Activated CD4-positive, alpha-beta T cell treated with anti-CD3 and anti-CD28 coated beads, Interleukin-2, amount 50 U/mL, for 24 hours (primary cell): ENCODE measurements at regions not wholly inside any gene's neighbourhood (a gene's known extent, or its start where the extent isn't known, plus 50 kb on each side); places are given as distances from the start of the nearest gene placed in this dataset.
"Not testable (repeated sequence)": the region's sequence is repeated elsewhere in the genome, so short reads cannot be mapped to it uniquely, and the experiment has no call there.

ENCODE experiments used
- DNase-seq, 2 donors: peaks; one replicate each; pipeline ENCODE4 v3.0.0-alpha.2; 2020; ENCODE audit warnings: low read depth in 1 of 2, low spot score in 1 of 2

DNA sequence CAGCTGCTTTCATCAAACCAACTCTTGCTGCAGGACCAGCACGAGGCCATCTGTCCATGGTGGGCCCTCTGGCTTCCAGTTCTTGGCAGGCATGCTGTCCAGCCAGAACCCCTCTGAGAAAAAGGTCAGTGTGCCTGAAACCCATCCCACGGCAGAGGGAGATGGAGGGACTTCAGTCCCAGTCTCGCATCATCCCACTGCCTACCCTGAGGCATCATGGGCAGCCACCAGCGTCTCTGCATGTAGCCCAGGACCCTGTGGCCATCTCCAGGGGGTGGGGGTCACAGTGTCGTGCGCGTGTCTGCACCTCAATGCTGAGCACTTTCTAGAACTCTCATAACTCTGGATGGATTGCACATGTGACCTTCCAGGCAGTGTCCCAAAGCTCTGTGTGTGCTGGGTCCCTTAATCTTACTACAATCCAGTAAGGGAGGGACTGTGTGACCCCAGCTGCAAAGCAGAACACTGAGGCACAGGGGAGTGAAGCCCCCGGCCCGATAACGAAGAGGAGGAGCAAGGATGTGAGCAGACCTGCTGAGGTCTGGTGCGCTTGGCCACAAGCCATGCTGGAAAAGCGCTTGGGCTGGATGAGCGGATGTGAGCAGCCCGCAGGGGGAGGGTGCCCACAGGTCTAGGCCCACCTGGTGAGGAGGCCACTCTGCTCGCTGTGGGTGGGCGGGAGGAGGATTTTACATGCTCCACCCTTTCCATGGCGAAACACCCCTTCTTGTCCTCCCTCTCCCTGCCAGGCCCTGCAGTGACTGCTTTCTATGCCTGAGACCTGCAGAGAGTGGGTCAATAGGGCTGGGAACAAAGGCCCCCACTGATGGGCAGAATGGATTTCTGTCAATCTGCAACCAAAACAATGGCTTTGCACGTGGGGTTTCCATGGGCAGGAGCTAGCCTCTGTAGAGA lies 1401.0 kb downstream of the BRD1 start:
- DNase-seq = no peak

DNA sequence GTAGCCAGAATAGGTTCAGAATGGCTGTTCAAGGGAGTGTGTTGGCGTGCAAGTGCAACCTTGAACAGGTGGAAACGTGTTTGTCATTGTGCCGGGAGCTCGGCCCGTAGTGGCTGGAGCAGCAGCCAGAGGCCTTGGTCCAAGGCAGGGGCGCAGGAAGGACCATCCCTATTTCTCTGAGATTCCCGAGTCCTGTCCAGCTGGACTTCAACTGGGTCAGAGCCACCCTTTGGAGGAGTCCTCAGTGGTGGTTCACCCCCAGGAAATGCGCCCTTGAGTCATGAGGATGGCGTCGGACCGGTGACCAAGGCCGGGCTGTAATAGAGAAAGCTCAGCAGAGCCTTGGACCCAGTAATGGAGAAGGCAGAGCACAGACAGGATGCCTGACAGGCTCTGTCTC lies 1402.0 kb downstream of the BRD1 start:
- DNase-seq = no peak

GRCh38 chr22:48425091-48425506 lies 1402.6 kb downstream of the BRD1 start:
- DNase-seq = no peak

DNA sequence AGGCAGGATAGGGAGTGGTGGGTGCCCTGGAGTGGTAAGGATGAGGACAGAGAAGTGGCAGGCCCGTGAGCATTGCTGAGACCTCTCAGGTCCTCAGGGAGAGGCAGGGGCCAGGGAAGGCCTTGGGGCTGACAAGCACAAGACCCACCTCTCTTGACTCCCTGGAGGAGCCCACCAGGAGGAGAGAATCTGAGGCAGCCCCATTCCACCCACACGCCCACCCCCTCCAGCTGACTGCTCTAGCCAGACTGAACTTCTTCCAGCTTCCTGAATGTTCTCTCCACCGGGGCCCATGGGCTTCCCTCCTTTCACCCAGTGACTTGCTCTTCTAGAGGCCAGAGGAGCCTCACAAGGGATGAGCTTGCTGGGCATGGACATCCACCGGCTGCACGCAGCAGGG lies 1403.0 kb downstream of the BRD1 start:
- DNase-seq = no peak

GRCh38 chr22:48424201-48424627 lies 1403.5 kb downstream of the BRD1 start:
- no peak for DNase-seq

DNA sequence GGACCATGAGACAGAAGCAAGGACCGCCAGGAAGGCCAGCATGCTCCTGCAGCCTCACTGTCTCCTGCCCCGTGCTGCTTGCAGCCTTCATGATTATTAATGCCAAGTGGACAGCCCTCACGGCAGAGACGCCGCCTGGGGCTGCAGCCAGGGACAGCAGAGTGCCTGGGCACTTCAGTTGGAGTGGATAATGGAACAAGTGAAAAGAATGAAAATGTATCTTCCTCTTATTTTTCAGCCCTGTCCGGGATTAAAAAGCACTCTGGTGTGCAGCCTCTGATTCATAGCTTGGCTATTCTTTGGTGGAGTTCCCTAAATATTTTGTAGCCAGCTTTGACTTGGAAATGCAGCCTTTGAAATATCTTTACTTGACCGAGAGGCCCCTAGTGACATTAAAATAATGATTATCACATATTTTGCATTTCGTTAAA lies 1404.2 kb downstream of the BRD1 start:
- DNase-seq = no peak

GRCh38 chr22:48422900-48423480 lies 1404.7 kb downstream of the BRD1 start:
- DNase-seq = no peak

DNA sequence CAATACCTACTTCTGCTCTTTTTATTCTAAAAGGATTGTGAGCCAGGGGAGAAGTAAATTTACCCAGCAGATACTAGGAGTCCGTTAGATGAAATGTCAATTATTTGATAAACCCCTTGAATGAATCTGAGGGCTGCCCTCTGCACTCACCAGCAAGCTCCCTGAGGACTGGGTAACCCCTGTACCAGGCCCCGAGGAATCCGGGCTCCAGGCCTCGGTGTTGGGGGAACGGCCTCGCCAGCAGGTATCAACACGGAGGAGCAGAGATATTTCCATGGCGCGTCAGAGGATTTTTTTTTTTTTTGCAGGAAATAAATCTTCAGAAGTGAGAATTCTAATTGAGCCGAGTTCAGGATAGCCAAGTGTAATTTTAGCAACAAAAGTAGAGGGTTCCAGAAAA lies 1408.8 kb downstream of the BRD1 start:
- no peak for DNase-seq

DNA sequence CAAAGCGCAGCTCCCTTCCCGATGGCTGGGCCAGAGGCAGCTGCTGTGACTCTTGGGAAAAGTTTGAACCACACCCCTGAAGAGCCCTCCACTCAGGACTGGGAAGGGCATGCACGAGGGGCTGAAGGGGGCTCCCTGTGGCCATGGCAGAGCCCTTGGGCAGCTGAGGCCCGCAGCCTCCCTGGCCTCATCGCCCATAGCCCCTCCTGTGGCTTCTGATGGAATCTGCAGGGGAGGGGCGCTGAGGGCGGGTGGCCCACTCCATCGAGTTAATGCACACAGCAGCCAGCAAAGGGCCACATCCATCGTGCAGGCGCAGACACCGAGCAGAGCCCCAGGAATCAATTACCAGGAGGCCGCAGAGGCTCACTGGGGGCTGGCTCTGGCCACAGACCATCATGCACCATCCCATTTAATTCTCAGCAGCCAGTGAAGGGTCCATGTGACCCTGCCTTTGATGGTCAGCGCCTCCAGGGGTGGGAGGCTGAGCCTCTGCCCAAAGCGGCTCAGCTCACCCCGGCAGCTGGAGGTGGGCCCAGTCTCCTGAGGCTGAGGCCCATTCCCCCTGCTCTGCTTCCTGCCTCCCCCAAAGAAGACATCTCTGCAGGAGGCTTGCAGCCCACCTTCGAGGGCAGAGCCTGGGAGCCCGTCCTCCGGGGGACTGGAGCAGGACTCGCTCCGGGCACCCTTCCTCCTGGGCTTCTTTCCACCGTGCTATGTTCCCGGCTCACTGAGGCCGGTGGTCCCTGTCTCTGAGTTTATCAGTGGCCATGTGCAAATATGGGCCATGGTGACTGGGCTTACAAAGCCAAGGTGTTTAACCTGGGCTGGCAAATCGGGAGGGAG lies 1410.2 kb downstream of the BRD1 start:
- DNase-seq = no peak

GRCh38 chr22:48416396-48417224 lies 1411.1 kb downstream of the BRD1 start:
- no peak for DNase-seq

GRCh38 chr22:48415520-48415919 lies 1412.2 kb downstream of the BRD1 start:
- no peak for DNase-seq

- DNase-seq = no peak
Observed at GRCh38 chr22:48414651-48415050, 1413.0 kb downstream of the BRD1 start.

GRCh38 chr22:48412931-48413330 lies 1414.7 kb downstream of the BRD1 start:
- not testable (repeated sequence) for DNase-seq

DNA sequence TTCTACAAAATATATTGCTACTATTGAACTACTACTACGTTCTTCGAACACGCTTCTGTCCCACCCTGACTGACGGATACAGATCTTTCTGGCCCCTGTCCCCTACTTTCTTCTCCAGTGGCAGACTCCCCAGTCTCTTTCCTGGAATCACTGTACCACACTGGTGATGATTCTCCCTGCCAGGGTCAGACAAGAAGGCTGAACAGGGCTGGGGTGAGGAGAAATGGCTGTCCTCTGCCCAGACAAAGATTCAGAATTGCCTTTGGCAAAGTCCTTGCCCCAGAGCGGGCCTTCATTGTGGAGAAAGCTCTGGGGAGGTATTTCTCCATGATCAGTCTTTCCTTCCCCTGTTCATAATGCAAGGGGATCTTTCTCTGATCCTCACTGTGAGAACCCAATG lies 1417.1 kb downstream of the BRD1 start:
- no peak for DNase-seq

GRCh38 chr22:48407256-48407955 lies 1420.3 kb downstream of the BRD1 start:
- DNase-seq = no peak

GRCh38 chr22:48406161-48406560 lies 1421.5 kb downstream of the BRD1 start:
- no peak for DNase-seq

DNA sequence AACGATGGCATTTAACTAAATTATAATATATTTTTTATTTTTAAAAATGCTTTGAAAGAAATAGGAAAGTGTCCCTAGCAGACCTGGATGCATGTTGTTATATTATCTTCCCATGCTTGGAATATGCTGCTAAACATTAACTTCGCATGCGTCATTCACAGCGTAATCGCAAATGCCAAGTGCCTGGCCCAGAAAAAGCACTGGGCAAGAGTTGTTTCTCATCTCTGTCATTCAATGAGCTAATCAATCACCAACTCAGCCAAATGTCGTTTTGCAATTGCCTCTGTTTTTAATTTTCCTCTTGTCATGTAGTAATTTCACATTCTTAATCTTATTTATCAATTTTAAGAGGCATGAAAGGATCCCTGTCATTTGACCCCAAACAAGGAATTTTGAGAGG lies 1421.9 kb downstream of the BRD1 start:
- no peak for DNase-seq

DNA sequence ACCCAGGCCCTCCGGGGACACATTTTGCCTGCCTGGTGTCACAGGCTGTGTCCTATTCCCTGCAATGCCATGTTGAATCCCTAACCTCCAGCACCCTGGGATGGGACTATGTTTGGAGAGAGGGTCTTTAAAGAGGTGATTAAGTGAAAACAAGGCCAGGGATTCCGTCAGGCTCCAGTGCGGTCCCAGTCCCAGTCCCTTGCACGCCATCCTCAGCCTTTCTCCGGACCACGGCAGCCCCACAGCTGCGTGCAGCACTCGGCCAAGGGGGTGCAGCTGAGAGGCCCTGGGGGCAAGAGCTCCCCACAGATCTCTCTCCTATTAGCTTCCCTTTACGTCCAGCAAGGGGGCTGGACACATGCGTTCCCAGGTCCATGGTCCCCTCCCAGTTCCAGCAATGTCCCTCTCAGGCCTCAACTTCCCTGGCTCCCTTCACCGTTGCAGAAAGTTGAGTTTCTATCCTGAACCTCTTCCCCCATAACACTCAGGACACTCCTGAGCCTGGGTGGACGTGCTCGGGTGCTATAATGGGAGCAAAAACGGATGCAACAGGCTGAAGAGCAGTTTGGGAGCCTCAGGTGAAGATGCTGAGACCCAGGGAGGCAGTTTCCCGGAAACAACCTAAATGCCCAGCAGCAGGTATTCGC lies 1422.7 kb downstream of the BRD1 start:
- DNase-seq = no peak

DNA sequence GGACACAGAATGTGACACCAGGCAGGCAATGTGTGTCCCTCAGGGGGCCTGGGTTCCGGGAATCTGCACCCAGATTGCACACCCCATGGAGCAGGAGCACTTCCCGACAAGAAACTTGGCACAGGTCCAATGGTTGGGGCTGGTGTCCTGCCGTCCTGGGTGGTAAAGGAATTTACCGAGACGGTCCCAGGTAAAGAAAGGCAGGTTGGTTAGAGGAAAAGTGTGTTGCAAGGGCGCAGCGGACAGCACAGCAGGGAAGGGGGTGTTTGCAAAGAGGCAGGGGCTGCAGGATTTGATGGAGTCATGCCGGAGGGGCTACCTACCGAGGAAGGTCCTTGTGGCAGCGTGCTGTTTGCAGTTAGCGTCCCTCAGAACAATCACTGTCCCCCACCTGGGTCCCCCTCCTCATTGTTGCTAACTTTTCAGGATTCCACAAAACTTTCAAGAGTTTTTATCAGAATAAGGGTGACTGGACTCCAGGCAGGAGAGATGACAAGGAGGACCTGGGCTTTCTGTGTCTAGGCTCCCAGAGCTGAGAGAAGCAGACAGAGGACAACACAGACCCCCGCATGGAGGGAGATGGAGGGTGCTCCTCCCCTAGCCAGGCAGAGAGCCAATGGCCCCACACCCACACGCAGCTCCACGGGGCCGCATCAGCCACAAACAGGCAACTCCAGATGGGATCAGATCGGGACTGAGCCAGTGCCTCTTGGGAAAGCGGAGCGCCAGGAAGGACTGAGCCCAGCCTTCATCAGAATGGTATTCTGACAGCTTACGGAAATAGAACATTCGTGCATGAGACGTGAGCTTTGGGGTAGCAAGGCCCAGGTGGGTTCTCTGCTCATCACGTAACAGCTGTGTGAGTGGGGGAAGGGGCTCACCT lies 1423.9 kb downstream of the BRD1 start:
- no peak for DNase-seq
